ENCODE measurements at regions not wholly inside any gene's neighbourhood (a gene's known extent, or its start where the extent isn't known, plus 50 kb on each side); places are given as distances from the start of the nearest gene placed in this dataset.
"Not testable (repeated sequence)": the region's sequence is repeated elsewhere in the genome, so short reads cannot be mapped to it uniquely, and the experiment has no call there.

DNA sequence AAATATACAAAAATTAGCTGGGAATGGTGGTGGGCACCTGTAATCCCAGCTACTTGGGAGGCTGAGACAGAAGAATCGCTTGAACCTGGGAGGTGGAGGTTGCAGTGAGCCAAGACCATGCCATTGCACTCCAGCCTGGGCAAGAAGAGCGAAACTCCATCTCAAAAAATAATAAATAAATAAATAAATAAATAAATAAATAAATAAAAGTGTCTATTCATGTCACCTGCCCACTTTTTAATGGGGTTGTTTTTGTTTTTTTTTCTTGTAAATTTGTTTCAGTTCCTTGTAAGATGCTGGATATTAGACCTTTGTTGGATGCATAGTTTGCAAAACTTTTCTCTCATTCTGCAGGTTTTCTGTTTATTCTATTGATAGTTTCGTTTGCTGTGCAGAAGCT lies 71.9 kb upstream of the KCNAB1 start:
- TF ChIP-seq, protein P1, sequence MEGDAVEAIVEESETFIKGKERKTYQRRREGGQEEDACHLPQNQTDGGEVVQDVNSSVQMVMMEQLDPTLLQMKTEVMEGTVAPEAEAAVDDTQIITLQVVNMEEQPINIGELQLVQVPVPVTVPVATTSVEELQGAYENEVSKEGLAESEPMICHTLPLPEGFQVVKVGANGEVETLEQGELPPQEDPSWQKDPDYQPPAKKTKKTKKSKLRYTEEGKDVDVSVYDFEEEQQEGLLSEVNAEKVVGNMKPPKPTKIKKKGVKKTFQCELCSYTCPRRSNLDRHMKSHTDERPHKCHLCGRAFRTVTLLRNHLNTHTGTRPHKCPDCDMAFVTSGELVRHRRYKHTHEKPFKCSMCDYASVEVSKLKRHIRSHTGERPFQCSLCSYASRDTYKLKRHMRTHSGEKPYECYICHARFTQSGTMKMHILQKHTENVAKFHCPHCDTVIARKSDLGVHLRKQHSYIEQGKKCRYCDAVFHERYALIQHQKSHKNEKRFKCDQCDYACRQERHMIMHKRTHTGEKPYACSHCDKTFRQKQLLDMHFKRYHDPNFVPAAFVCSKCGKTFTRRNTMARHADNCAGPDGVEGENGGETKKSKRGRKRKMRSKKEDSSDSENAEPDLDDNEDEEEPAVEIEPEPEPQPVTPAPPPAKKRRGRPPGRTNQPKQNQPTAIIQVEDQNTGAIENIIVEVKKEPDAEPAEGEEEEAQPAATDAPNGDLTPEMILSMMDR (IDR thresholded peaks at IDR 0.05) = not testable (repeated sequence)
- not testable (repeated sequence) for TF ChIP-seq POLR2A (IDR thresholded peaks at IDR 0.05)
